ENCODE measurements at regions not wholly inside any gene's neighbourhood (a gene's known extent, or its start where the extent isn't known, plus 50 kb on each side); places are given as distances from the start of the nearest gene placed in this dataset.

DNA sequence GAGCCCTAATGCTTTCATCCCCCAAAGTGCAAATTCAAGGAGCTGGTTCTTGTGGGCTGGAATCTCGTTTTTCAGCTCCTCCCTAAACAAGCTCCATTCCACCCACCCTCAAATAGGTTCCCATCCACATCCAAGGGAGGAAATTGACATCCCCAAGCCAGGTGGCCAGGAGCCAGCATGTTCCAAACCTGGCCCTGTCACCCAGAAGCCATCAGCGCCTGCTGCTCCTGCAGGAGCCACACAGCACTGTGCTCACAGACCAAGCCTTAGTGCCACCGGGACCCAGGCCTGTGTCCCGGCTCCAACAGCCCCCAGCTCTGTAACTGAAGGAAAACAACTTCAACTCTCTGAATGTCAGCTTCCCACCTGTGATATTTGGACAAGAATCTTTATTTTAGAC lies 263.6 kb downstream of the UACA start:
- H3K27me3 ChIP-seq, result no peaks in the 10 kb centered on the region
- H3K27ac ChIP-seq, result no peak overlapping the region
- FAIRE-seq (no peak), ATAC-seq (no peak), DNase-seq (no peak)
- 76 to 84% methylated on average over 4 of the region's 4 CpGs for WGBS, 2 donors
- H3K9me3 ChIP-seq, result no peaks in the 10 kb centered on the region
- H3K4me3 ChIP-seq, result no peak overlapping the region
- H3K4me1 ChIP-seq, result peaks cover 0 to 5% (median 0%) of the 10 kb centered on the region in 3 donors
- intact Hi-C loops (cut with DNase I), result no loop called here
- H3K36me3 ChIP-seq, result no peaks in the 10 kb centered on the region
- TF ChIP-seq, protein P1, sequence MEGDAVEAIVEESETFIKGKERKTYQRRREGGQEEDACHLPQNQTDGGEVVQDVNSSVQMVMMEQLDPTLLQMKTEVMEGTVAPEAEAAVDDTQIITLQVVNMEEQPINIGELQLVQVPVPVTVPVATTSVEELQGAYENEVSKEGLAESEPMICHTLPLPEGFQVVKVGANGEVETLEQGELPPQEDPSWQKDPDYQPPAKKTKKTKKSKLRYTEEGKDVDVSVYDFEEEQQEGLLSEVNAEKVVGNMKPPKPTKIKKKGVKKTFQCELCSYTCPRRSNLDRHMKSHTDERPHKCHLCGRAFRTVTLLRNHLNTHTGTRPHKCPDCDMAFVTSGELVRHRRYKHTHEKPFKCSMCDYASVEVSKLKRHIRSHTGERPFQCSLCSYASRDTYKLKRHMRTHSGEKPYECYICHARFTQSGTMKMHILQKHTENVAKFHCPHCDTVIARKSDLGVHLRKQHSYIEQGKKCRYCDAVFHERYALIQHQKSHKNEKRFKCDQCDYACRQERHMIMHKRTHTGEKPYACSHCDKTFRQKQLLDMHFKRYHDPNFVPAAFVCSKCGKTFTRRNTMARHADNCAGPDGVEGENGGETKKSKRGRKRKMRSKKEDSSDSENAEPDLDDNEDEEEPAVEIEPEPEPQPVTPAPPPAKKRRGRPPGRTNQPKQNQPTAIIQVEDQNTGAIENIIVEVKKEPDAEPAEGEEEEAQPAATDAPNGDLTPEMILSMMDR (IDR thresholded peaks at IDR 0.05), result no peak

DNA sequence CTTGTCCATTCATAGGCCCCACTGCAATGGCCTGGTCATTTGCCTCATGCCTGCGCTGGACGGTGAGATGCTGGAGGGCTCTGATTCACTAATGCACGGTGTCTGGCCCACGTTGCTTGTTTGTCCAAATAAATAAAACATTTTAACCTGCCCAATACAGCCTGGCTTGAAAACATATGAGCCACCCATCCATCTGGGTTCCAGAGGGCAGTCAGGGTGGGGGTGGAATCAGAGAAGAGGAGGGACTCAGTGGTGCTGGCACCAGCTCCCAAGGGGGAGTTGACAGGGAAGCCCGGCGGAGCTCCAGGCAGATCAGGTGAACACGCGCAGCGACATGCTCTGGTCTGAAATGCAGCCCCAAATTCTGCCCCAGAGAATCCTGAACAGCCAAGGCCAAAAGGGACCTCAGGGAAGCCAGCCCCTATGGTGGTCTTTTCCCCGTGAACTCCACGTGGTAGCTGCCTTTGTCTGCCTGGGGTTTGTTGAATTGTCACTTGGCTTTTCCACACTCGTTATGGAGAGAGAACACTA lies 265.2 kb downstream of the UACA start:
- no peak for ATAC-seq
- Histone ChIP-seq H3K4me1 (peaks cover 0 to 5% (median 0%) of the 10 kb centered on the region in 3 donors), H3K4me3 (no peak overlapping the region), H3K27me3 (no peaks in the 10 kb centered on the region), H3K9me3 (no peaks in the 10 kb centered on the region), H3K27ac (no peak overlapping the region), H3K36me3 (no peaks in the 10 kb centered on the region)
- DNase-seq, result no peak
- 92 to 94% methylated on average over 12 of the region's 12 CpGs for WGBS, 2 donors
- TF ChIP-seq, protein P1 (IDR thresholded peaks at IDR 0.05), result no peak
- intact Hi-C loops (cut with DNase I), result no loop called here
- FAIRE-seq, result no peak

DNA sequence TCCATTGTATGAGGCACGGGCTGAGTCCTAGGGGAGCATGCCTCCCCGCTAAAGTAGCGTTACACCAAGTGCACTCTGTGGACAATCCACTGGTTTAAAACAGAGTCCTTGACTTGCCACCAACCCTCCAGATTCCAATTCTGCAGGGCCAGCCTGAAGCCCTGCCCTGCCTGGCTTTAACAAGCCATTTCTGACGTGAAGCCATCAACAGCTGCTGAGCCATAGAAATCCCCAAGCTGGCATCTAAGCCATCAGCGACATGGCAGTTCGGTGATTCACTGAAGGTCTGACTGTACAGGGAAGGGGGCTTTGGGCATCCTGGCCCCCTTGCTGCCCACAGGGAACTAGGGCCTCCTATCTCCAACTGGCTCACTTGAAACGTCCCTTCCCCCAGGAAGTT lies 265.7 kb downstream of the UACA start:
- ATAC-seq, result no peak
- no peak overlapping the region for H3K27ac ChIP-seq
- peaks cover 0 to 8% (median 0%) of the 10 kb centered on the region in 3 donors for H3K4me1 ChIP-seq
- DNase-seq, result no peak
- no peaks in the 10 kb centered on the region for H3K9me3 ChIP-seq
- H3K27me3 ChIP-seq, result no peaks in the 10 kb centered on the region
- TF ChIP-seq, protein P1 (IDR thresholded peaks at IDR 0.05), result no peak
- no peak for FAIRE-seq
- H3K4me3 ChIP-seq, result no peak overlapping the region
- intact Hi-C loops (cut with DNase I), result no loop called here
- H3K36me3 ChIP-seq, result no peaks in the 10 kb centered on the region
- 80 to 81% methylated on average over 7 of the region's 7 CpGs for WGBS, 2 donors

DNA sequence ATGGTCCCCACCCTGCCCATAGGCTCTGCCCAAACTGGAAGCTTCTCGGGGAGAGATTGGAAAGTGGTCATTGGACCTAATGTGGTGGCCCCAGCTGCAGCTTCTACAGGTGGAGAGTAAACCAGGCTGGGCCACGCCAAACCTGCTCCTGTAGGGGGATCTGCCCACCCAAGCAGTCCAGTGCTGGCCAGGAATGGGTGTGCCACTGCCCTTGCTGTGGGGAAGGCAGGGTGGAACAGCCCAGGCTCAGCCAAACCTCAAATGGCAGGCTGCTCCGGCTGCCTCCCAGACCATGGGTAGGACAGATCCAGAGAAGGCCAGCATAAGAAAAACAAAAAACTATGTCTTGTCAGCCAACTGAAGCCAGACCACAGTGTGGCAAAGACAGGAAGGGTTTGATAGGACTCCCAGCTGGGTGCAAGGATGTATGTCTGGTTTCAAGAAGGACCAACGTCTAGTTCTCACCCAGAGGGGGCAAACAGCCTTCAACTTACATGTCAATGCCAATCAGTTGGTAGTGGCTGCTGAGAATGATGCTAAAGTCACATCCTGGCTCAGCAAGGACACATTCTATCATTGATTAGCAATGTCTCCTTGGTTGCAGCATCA lies 267.3 kb downstream of the UACA start:
- H3K27ac ChIP-seq, result no peak overlapping the region
- H3K4me3 ChIP-seq, result no peak overlapping the region
- WGBS, 2 donors, result 81 to 84% methylated on average over 4 of the region's 4 CpGs
- intact Hi-C loops (cut with DNase I), result no loop called here
- H3K36me3 ChIP-seq, result no peaks in the 10 kb centered on the region
- H3K27me3 ChIP-seq, result no peaks in the 10 kb centered on the region
- FAIRE-seq (no peak), ATAC-seq (no peak), DNase-seq (no peak)
- TF ChIP-seq, protein P1 (IDR thresholded peaks at IDR 0.05), result no peak
- no peaks in the 10 kb centered on the region for H3K9me3 ChIP-seq
- H3K4me1 ChIP-seq, result peaks cover 0 to 8% (median 0%) of the 10 kb centered on the region in 3 donors

DNA sequence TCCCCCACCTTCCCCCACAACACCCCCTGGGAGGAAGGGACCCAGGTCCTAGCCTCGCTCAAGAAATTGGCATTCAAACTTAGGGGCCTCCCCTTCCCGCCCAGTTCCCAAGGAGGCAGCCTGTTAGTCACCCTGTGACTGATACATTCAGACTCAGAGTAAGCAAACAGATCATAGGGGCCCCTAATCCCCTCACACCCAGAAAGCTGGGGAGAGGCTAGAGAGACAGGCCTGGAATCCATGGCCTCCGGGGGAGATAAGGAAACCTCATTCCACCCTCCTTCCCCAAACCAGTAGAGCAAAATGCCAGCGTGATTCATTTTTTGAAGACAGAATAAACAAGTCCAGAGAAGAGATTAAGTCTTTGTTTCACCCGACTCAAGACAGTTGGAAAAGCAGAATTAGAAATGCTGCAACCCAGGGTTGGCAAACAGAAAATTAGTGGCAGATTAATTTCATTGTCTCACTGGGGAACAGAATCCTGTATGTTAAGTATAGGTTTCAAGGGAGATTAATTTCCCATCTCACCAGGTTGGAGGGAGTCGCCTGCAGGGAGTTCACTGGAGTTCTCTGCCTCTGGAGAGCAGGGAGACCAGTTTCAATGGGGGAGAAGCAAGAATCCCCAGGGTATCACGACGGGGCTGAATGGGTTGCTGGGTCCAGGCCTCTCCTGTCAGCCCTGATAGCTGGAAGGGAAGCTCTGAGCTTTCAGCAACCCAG lies 268.3 kb downstream of the UACA start:
- Histone ChIP-seq H3K27ac (peak overlapping the region in 1 of 4 donors; percentile 8), H3K4me1 (peaks cover 0 to 8% (median 0%) of the 10 kb centered on the region in 3 donors), H3K27me3 (no peaks in the 10 kb centered on the region), H3K36me3 (no peaks in the 10 kb centered on the region), H3K4me3 (no peak overlapping the region), H3K9me3 (no peaks in the 10 kb centered on the region)
- ATAC-seq (peak in 3 of 4 donors; percentile 8 to 46 (median 17)), FAIRE-seq (no peak), DNase-seq (no peak)
- TF ChIP-seq, protein P1 (IDR thresholded peaks at IDR 0.05), result no peak
- WGBS, 2 donors, result 56 to 60% methylated on average over 8 of the region's 8 CpGs
- intact Hi-C loops (cut with DNase I), result no loop called here
